K562 (cell line): ENCODE measurements at regions not wholly inside any gene's neighbourhood (a gene's known extent, or its start where the extent isn't known, plus 50 kb on each side); places are given as distances from the start of the nearest gene placed in this dataset.
A peak's percentile ranks its signal among the peaks of the same experiment; 100 is the strongest.

Experiments used
- ATAC-seq: fragments of 200-7000 bp; cut with Tn5 transposase; 3 replicates; pipeline ENCODE4 v1.9.1; 2020; ENCODE audit warnings: moderate library complexity
- BruUV-seq: library from RNA; stranded (reverse); fragments of 400-500 nt; replicated peaks from 2 replicates; lab custom pipeline; 2021; lab: Mats Ljungman, UMichigan
- CTCF ChIA-PET: fragments of 300-600 bp; formaldehyde crosslinking; extraction: SDS; loops from one replicate; lab custom pipeline; 2021; ENCODE audit warnings: low intra/inter-chr PET ratio; lab: Yijun Ruan, JAX
- POLR2A ChIA-PET: fragments of 300-600, 350-650 bp; sonication (Branson Sonifier 250); formaldehyde crosslinking; extraction: SDS; loops from one replicate; lab custom pipeline; 2021; ENCODE audit warnings: antibody characterized with exemption, inconsistent platforms; lab: Yijun Ruan, JAX
- DNase-seq, 4 experiments: peaks; one replicate each; pipeline versions ENCODE4 v3.0.0 to v3.0.0-alpha.2; 2011 to 2018; ENCODE audit warnings: low spot score in 3 of 4, mixed read lengths in 3 of 4; ENCODE audit errors: extremely low read depth in 1 of 4
- FAIRE-seq: peaks from 2 replicates; lab custom pipeline; 2011; peaks lifted over from hg19 to GRCh38; lab: Jason Lieb, UNC
- H2AFZ ChIP-seq: 2 replicates; pipeline ENCODE4 v1.6.0; 2011; ENCODE audit warnings: low read depth, low read length, control low read depth, inconsistent platforms
- H3K27ac ChIP-seq: fragments of 200-600 bp; 3 replicates; pipeline ENCODE4 v1.8.0; 2011; ENCODE audit warnings: low read depth, mild to moderate bottlenecking, control low read depth, inconsistent platforms, low read length, moderate library complexity, mixed read lengths; ENCODE audit errors: extremely low read depth
- H3K27me3 ChIP-seq, 2 experiments: fragments of 300-600 bp in 1 of 2; 2 replicates in 1 of 2; 3 replicates in 1 of 2; pipeline versions ENCODE4 v1.6.0 to v1.8.0; 2011; ENCODE audit warnings: inconsistent platforms in 2 of 2, low read length in 2 of 2, mild to moderate bottlenecking in 1 of 2, mixed read lengths in 1 of 2, moderate library complexity in 1 of 2; ENCODE audit not compliant: control insufficient read depth in 2 of 2, insufficient read depth in 2 of 2
- H3K36me3 ChIP-seq: fragments of 300-600 bp; 3 replicates; pipeline ENCODE4 v1.8.0; 2011; ENCODE audit warnings: mild to moderate bottlenecking, low read length, inconsistent platforms; ENCODE audit not compliant: control insufficient read depth, insufficient read depth
- H3K4me1 ChIP-seq, 2 experiments: fragments of 200-600 bp in 1 of 2; replicated peaks in 1 of 2; 2 replicates in 1 of 2; 3 replicates in 1 of 2; pipeline versions ENCODE4 v1.5.1 to v1.8.0; 2011; ENCODE audit warnings: inconsistent platforms in 2 of 2, low read length in 2 of 2, mild to moderate bottlenecking in 1 of 2, mixed read lengths in 1 of 2, moderate library complexity in 1 of 2; ENCODE audit not compliant: control insufficient read depth in 2 of 2, insufficient read depth in 2 of 2
- H3K4me2 ChIP-seq: 2 replicates; pipeline ENCODE4 v1.6.1; 2011; ENCODE audit warnings: low read length, control low read depth, inconsistent platforms, mixed read lengths; ENCODE audit not compliant: insufficient read depth
- H3K4me3 ChIP-seq: fragments of 200-600 bp; sonication (generic), shearing (Covaris generic); 2 replicates; pipeline ENCODE4 v1.5.1; 2016; ENCODE audit warnings: control low read depth, inconsistent platforms
- H3K79me2 ChIP-seq: fragments of 200-600 bp; 3 replicates; pipeline ENCODE4 v1.8.0; 2011; ENCODE audit warnings: low read length, inconsistent platforms; ENCODE audit not compliant: control insufficient read depth, insufficient read depth
- H3K9ac ChIP-seq, 2 experiments: 2 replicates each; pipeline versions ENCODE4 v1.6.0 to v1.6.1; 2011; ENCODE audit warnings: low read depth in 2 of 2, low read length in 2 of 2, control low read depth in 1 of 2, inconsistent platforms in 1 of 2, mild to moderate bottlenecking in 1 of 2, mixed read lengths in 1 of 2; ENCODE audit not compliant: insufficient read depth in 1 of 2
- H3K9me1 ChIP-seq: one replicate; pipeline ENCODE4 v1.6.0; 2011; ENCODE audit warnings: inconsistent platforms, mild to moderate bottlenecking, low read length, moderate library complexity; ENCODE audit not compliant: control insufficient read depth, insufficient read depth
- H3K9me3 ChIP-seq: replicated peaks from 2 replicates; pipeline ENCODE4 v1.5.1; 2011; ENCODE audit warnings: low read depth, low read length, inconsistent platforms; ENCODE audit not compliant: control insufficient read depth, insufficient read depth
- H4K20me1 ChIP-seq: replicated peaks from 2 replicates; pipeline ENCODE4 v1.6.1; 2011; ENCODE audit warnings: low read length, inconsistent platforms, mixed read lengths; ENCODE audit not compliant: control insufficient read depth, insufficient read depth
- ATF6 ChIP-seq: sonication (generic); formaldehyde crosslinking; IDR thresholded peaks from 2 replicates; pipeline ENCODE4 v1.4.0; 2020; ENCODE audit warnings: mild to moderate bottlenecking, missing genetic modification reagents
- EWSR1 ChIP-seq: fragments of 450-650 bp; IDR thresholded peaks from 2 replicates; pipeline ENCODE4 v1.6.1; 2018; ENCODE audit warnings: borderline replicate concordance, mild to moderate bottlenecking, low read depth, moderate library complexity; ENCODE audit not compliant: partially characterized antibody
- FIP1L1 ChIP-seq: fragments of 200-400 bp; formaldehyde crosslinking; IDR thresholded peaks from 2 replicates; pipeline ENCODE4 v1.6.1; 2018; ENCODE audit warnings: mild to moderate bottlenecking, low read depth, low read length; ENCODE audit not compliant: poor library complexity, severe bottlenecking
- GATAD2B ChIP-seq: fragments of 450-650 bp; IDR thresholded peaks from 2 replicates; pipeline ENCODE4 v1.6.1; 2017; ENCODE audit warnings: mild to moderate bottlenecking, borderline replicate concordance
- KAT7 ChIP-seq: sonication (generic); formaldehyde crosslinking; IDR thresholded peaks from 2 replicates; pipeline ENCODE4 v1.8.0; 2022; ENCODE audit warnings: missing genetic modification reagents, mild to moderate bottlenecking, borderline replicate concordance
- NUFIP1 ChIP-seq: fragments of 450-650 bp; IDR thresholded peaks from 2 replicates; pipeline ENCODE4 v1.6.1; 2018; ENCODE audit not compliant: partially characterized antibody
- RBM25 ChIP-seq: fragments of 200-400 bp; formaldehyde crosslinking; IDR thresholded peaks from 2 replicates; pipeline ENCODE4 v1.6.1; 2018; ENCODE audit warnings: low read length, low read depth, moderate library complexity; ENCODE audit not compliant: severe bottlenecking
- RBM39 ChIP-seq: fragments of 200-400 bp; formaldehyde crosslinking; optimal IDR thresholded peaks from 2 replicates; pipeline ENCODE3; 2018; ENCODE audit warnings: low read depth, low read length
- TRIM24 ChIP-seq, 2 experiments: fragments of 450-650 bp; IDR thresholded peaks; 2 replicates each; pipeline ENCODE4 v1.6.1; 2016
- VEZF1 ChIP-seq: fragments of 200-800 bp; sonication (Bioruptor generic); IDR thresholded peaks from 2 replicates; pipeline ENCODE4 v1.6.1; 2017; ENCODE audit warnings: missing genetic modification characterization, missing compliant biosample characterization
- ZFP1 ChIP-seq: fragments of 450-650 bp; formaldehyde crosslinking; IDR thresholded peaks from 2 replicates; pipeline ENCODE4 v1.4.0; 2020; ENCODE audit warnings: mild to moderate bottlenecking, mixed read lengths
- ZZZ3 ChIP-seq: fragments of 450-650 bp; IDR thresholded peaks from 2 replicates; pipeline ENCODE4 v1.6.1; 2016; ENCODE audit warnings: antibody characterized with exemption, mild to moderate bottlenecking, moderate library complexity
- WGBS: fragments of 100-300 bp; shearing (Covaris generic); methylation state at CpG from one replicate; pipeline ENCODE4 v1.1.6; 2016; ENCODE audit warnings: low coverage, mixed read lengths; ENCODE audit not compliant: insufficient coverage; ENCODE audit errors: missing lambda C conversion rate; 5-methylcytosine and 5-hydroxymethylcytosine counted together
- in situ Hi-C: fragments of 300-500 bp; cut with MboI; formaldehyde crosslinking; loops from 4 replicates; pipeline ENCODE4 v1.15.0; 2018; ENCODE audit warnings: inconsistent platforms, mixed read lengths
- intact Hi-C: fragments of 100-400 bp; cut with micrococcal nuclease; formaldehyde crosslinking; loops from 2 replicates; pipeline ENCODE4 v1.14.2; 2022
- TF ChIP-seq, protein P1 (sequence below): fragments of 450-650 bp; formaldehyde crosslinking; IDR thresholded peaks from 2 replicates; pipeline ENCODE4 v1.4.0; 2020; ENCODE audit warnings: mild to moderate bottlenecking, mixed read lengths
- TF ChIP-seq, protein P2 (sequence below): fragments of 450-650 bp; IDR thresholded peaks from 2 replicates; pipeline ENCODE4 v1.6.1; 2016; ENCODE audit warnings: antibody characterized with exemption
- TF ChIP-seq, protein P3 (sequence below): sonication (generic); formaldehyde crosslinking; IDR thresholded peaks from 2 replicates; pipeline ENCODE4 v1.8.0; 2022; ENCODE audit warnings: mild to moderate bottlenecking, low read depth, missing genetic modification reagents

DNA sequence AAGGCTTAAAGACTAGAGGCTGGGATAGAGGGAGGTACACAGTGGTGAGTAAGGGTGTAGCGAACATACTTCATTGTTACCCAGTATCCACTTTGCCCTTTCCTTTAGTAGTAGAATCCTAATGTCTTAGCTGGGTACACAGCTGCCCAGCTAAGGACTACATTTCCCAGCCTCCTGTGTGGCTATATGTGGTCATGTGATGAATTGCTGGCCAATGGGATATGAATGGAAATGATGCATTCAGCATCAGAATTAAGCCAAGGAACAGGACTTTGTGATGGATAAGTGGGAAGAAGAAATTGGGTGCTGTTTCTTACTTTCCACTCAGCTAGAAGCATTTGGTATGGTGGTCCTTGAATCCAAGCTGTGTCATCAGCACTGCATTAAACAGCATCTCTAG, 55.9 kb downstream of the FOXL1 start:
- in situ Hi-C loops (no loop called here), intact Hi-C loops (no loop called here)
- Histone ChIP-seq H3K9me3 (no peaks in the 10 kb centered on the region), H4K20me1 (no peaks in the 10 kb centered on the region), H3K9ac (no peak overlapping the region), H3K27me3 (peaks cover 21 to 60% of the 10 kb centered on the region in 2 experiments), H3K79me2 (no peaks in the 10 kb centered on the region), H3K4me1 (no peaks in the 10 kb centered on the region), H2AFZ (no peak overlapping the region), H3K36me3 (no peaks in the 10 kb centered on the region), H3K27ac (no peak overlapping the region), H3K4me2 (no peak overlapping the region), H3K4me3 (no peak overlapping the region), H3K9me1 (no peaks in the 10 kb centered on the region)
- FAIRE-seq: peak; percentile 11
- peak in 2 of 4 experiments; percentile 34 to 41 for DNase-seq
- ChIA-PET CTCF (no interaction called here), POLR2A (no interaction called here)
- ATAC-seq: peak; percentile 64; the same call in 2 of the 3 replicates
- 0% methylated on average over 1 of the region's 1 CpG for WGBS
- no TSS peak for BruUV-seq
- no peak for TF ChIP-seq RBM39
- no peak for TF ChIP-seq NUFIP1
- no peak for TF ChIP-seq ATF6 (CRISPR knock-in tag)
- no peak for TF ChIP-seq EWSR1
- peak; percentile 20 for TF ChIP-seq RBM25
- no peak for TF ChIP-seq ZFP1 (CRISPR knock-in tag)
- TF ChIP-seq GATAD2B: no peak
- TF ChIP-seq VEZF1 (CRISPR knock-in tag): no peak
- no peak for TF ChIP-seq FIP1L1
- no peak for TF ChIP-seq ZZZ3
- TF ChIP-seq, protein P1, sequence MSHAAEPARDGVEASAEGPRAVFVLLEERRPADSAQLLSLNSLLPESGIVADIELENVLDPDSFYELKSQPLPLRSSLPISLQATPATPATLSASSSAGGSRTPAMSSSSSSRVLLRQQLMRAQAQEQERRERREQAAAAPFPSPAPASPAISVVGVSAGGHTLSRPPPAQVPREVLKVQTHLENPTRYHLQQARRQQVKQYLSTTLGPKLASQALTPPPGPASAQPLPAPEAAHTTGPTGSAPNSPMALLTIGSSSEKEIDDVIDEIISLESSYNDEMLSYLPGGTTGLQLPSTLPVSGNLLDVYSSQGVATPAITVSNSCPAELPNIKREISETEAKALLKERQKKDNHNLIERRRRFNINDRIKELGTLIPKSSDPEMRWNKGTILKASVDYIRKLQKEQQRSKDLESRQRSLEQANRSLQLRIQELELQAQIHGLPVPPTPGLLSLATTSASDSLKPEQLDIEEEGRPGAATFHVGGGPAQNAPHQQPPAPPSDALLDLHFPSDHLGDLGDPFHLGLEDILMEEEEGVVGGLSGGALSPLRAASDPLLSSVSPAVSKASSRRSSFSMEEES (CRISPR knock-in tag): peak; percentile 71; the same call in 1 of the 2 replicates
- TF ChIP-seq, protein P2, sequence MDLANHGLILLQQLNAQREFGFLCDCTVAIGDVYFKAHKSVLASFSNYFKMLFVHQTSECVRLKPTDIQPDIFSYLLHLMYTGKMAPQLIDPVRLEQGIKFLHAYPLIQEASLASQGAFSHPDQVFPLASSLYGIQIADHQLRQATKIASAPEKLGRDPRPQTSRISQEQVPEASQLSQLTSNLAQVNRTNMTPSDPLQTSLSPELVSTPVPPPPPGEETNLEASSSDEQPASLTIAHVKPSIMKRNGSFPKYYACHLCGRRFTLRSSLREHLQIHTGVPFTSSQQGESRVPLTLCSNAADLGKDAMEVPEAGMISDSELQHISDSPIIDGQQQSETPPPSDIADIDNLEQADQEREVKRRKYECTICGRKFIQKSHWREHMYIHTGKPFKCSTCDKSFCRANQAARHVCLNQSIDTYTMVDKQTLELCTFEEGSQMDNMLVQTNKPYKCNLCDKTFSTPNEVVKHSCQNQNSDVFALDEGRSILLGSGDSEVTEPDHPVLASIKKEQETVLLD: no peak
- TF ChIP-seq TRIM24 (IDR thresholded peaks at IDR 0.05): no peak
- TF ChIP-seq, protein P3, sequence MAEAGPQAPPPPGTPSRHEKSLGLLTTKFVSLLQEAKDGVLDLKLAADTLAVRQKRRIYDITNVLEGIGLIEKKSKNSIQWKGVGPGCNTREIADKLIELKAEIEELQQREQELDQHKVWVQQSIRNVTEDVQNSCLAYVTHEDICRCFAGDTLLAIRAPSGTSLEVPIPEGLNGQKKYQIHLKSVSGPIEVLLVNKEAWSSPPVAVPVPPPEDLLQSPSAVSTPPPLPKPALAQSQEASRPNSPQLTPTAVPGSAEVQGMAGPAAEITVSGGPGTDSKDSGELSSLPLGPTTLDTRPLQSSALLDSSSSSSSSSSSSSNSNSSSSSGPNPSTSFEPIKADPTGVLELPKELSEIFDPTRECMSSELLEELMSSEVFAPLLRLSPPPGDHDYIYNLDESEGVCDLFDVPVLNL: no peak
- TF ChIP-seq KAT7 (CRISPR knock-in tag): no peak
